ENCODE measurements at regions not wholly inside any gene's neighbourhood (a gene's known extent, or its start where the extent isn't known, plus 50 kb on each side); places are given as distances from the start of the nearest gene placed in this dataset.

GRCh38 chr18:32545631-32546030, 74.9 kb upstream of the GAREM1 start:
- no peaks in the 10 kb centered on the region for H3K4me1 ChIP-seq (ENCODE audit: insufficient read depth, low read length, poor library complexity, severe bottlenecking)
- no peaks in the 10 kb centered on the region for H4K20me1 ChIP-seq (ENCODE audit: insufficient read depth, low read length, poor library complexity, severe bottlenecking)
- no peak overlapping the region for H3K4me3 ChIP-seq (ENCODE audit: low read length, poor library complexity, severe bottlenecking)
- no peak overlapping the region for H3K9ac ChIP-seq (ENCODE audit: low read depth, low read length, poor library complexity, severe bottlenecking)
- no peaks in the 10 kb centered on the region for H3F3A ChIP-seq (ENCODE audit: low read depth)
- H3K9me2 ChIP-seq (replicated peaks; ENCODE audit: low read depth, low read length), result no peaks in the 10 kb centered on the region
- H3K27me3 ChIP-seq (ENCODE audit: insufficient read depth, low read length, poor library complexity, severe bottlenecking), result no peaks in the 10 kb centered on the region
- no peaks in the 10 kb centered on the region for H3K79me2 ChIP-seq (ENCODE audit: insufficient read depth, low read length)
- no peak for TF ChIP-seq CTCF (conservative IDR thresholded peaks at IDR 0.05; ENCODE audit: low read length)
- TF ChIP-seq EZH2phosphoT487 (IDR thresholded peaks at IDR 0.05; ENCODE audit: borderline replicate concordance), result no peak
- H3K4me2 ChIP-seq (ENCODE audit: low read depth, low read length, poor library complexity, severe bottlenecking), result no peak overlapping the region
- no peak overlapping the region for H2AFZ ChIP-seq (ENCODE audit: low read length)
- H3K36me3 ChIP-seq (ENCODE audit: insufficient read depth, low read length), result no peaks in the 10 kb centered on the region
- no peaks in the 10 kb centered on the region for H3K9me3 ChIP-seq (ENCODE audit: insufficient read depth, low read depth, low read length)

GRCh38 chr18:32544088-32544487, 73.4 kb upstream of the GAREM1 start:
- Histone ChIP-seq H3K4me1 (ENCODE audit: insufficient read depth, low read length, poor library complexity, severe bottlenecking) (no peaks in the 10 kb centered on the region), H3K4me3 (ENCODE audit: low read length, poor library complexity, severe bottlenecking) (no peak overlapping the region), H3K79me2 (ENCODE audit: insufficient read depth, low read length) (no peaks in the 10 kb centered on the region), H3K9me3 (ENCODE audit: insufficient read depth, low read depth, low read length) (no peaks in the 10 kb centered on the region), H3K9ac (ENCODE audit: low read depth, low read length, poor library complexity, severe bottlenecking) (no peak overlapping the region), H3K36me3 (ENCODE audit: insufficient read depth, low read length) (no peaks in the 10 kb centered on the region), H3K4me2 (ENCODE audit: low read depth, low read length, poor library complexity, severe bottlenecking) (no peak overlapping the region), H3K27me3 (ENCODE audit: insufficient read depth, low read length, poor library complexity, severe bottlenecking) (no peaks in the 10 kb centered on the region), H3F3A (ENCODE audit: low read depth) (no peaks in the 10 kb centered on the region), H2AFZ (ENCODE audit: low read length) (no peak overlapping the region), H3K9me2 (replicated peaks; ENCODE audit: low read depth, low read length) (no peaks in the 10 kb centered on the region), H4K20me1 (ENCODE audit: insufficient read depth, low read length, poor library complexity, severe bottlenecking) (no peaks in the 10 kb centered on the region)
- TF ChIP-seq EZH2phosphoT487 (IDR thresholded peaks at IDR 0.05; ENCODE audit: borderline replicate concordance), result no peak
- no peak for TF ChIP-seq CTCF (conservative IDR thresholded peaks at IDR 0.05; ENCODE audit: low read length)

- TF ChIP-seq EZH2phosphoT487 (IDR thresholded peaks at IDR 0.05; ENCODE audit: borderline replicate concordance) (no peak), CTCF (conservative IDR thresholded peaks at IDR 0.05; ENCODE audit: low read length) (no peak)
- Histone ChIP-seq H3K79me2 (ENCODE audit: insufficient read depth, low read length) (no peaks in the 10 kb centered on the region), H3K4me1 (ENCODE audit: insufficient read depth, low read length, poor library complexity, severe bottlenecking) (no peaks in the 10 kb centered on the region)
Observed at GRCh38 chr18:32542221-32542798, 71.6 kb upstream of the GAREM1 start.

More at GRCh38 chr18:32542221-32542798, 71.6 kb upstream of the GAREM1 start:
- H3K9me3 ChIP-seq (ENCODE audit: insufficient read depth, low read depth, low read length), result no peaks in the 10 kb centered on the region
- no peak overlapping the region for H3K9ac ChIP-seq (ENCODE audit: low read depth, low read length, poor library complexity, severe bottlenecking)
- H2AFZ ChIP-seq (ENCODE audit: low read length), result no peak overlapping the region
- no peaks in the 10 kb centered on the region for H3F3A ChIP-seq (ENCODE audit: low read depth)
- no peaks in the 10 kb centered on the region for H3K36me3 ChIP-seq (ENCODE audit: insufficient read depth, low read length)
- no peak overlapping the region for H3K4me3 ChIP-seq (ENCODE audit: low read length, poor library complexity, severe bottlenecking)
- H4K20me1 ChIP-seq (ENCODE audit: insufficient read depth, low read length, poor library complexity, severe bottlenecking), result no peaks in the 10 kb centered on the region
- no peak overlapping the region for H3K4me2 ChIP-seq (ENCODE audit: low read depth, low read length, poor library complexity, severe bottlenecking)
- H3K9me2 ChIP-seq (replicated peaks; ENCODE audit: low read depth, low read length), result no peaks in the 10 kb centered on the region
- no peaks in the 10 kb centered on the region for H3K27me3 ChIP-seq (ENCODE audit: insufficient read depth, low read length, poor library complexity, severe bottlenecking)

All from Loucy (cell line).